ENCODE measurements at regions not wholly inside any gene's neighbourhood (a gene's known extent, or its start where the extent isn't known, plus 50 kb on each side); places are given as distances from the start of the nearest gene placed in this dataset.

DNA sequence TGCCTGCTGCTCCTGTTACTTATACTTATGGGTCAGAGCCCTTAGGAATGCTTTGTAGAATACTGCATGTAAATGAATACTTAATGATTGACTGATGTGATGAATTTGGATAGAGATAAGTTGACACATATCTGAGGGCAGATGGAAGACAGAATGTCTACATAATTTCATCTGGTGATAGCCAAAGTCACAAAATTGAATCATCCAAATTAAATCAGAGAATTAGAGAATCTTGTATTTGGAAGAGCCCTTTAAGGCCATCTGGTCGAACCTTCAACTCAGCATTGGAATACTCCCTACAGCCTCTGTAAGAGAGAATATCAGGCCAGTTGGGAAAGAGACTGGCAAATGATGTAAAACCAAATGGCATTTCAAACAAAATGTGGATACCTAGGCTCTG lies 944.8 kb downstream of the RPA4 start:
- no peak overlapping the region for H3K27ac ChIP-seq
- H3K4me1 ChIP-seq: no peaks in the 10 kb centered on the region
- H3K27me3 ChIP-seq: peaks cover 73% of the 10 kb centered on the region
- H3K4me2 ChIP-seq: no peak overlapping the region
- H3K9ac ChIP-seq: no peak overlapping the region
- no peaks in the 10 kb centered on the region for H3K36me3 ChIP-seq
- H3K9me3 ChIP-seq: no peaks in the 10 kb centered on the region
- TF ChIP-seq Cebpa-rat (IDR thresholded peaks at IDR 0.05): no peak
- no peaks in the 10 kb centered on the region for H4K20me1 ChIP-seq
- no peak overlapping the region for H3K4me3 ChIP-seq

GRCh38 chrX:97835969-97836368 lies 952.3 kb downstream of the RPA4 start:
- no peak overlapping the region for H3K4me2 ChIP-seq
- H4K20me1 ChIP-seq: no peaks in the 10 kb centered on the region
- H3K27ac ChIP-seq: no peak overlapping the region
- H3K4me3 ChIP-seq: no peak overlapping the region
- H3K9me3 ChIP-seq: no peaks in the 10 kb centered on the region
- no peak for TF ChIP-seq Cebpa-rat (IDR thresholded peaks at IDR 0.05)
- no peaks in the 10 kb centered on the region for H3K4me1 ChIP-seq
- H3K27me3 ChIP-seq: peaks cover 84% of the 10 kb centered on the region
- no peak overlapping the region for H3K9ac ChIP-seq
- H3K36me3 ChIP-seq: no peaks in the 10 kb centered on the region

DNA sequence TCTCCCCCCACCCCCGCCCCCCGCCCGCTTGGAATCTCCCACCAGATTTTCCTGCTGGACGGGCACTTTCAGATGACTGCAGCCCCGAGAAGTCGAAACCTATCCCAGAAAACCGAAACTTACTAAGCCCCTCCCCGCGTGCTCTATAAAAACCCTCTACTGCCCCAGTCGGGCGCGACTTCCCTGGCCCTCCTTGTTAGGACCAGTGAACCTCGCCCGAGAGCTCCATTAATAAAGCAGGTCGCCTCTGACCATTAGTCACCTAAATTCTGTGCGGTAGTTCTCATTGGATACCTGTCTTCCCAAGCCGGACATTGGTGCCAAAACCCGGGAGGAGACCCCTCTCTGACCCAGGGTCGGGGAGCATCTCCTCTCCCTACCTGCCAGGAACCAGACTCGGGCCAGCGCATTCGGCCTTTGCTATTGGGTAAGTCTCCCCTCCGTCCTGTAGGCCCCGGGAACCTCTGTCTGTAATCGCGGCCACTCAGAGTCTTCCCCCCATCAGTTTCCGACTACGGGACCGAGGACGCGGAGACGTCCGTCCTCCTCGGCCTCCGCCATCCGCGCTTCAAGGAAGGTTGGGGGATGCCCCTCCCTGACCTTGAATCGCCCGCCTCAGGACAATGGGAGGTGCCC lies 958.0 kb downstream of the RPA4 start:
- Histone ChIP-seq H3K4me2 (no peak overlapping the region), H3K27me3 (peaks cover 42% of the 10 kb centered on the region), H4K20me1 (no peaks in the 10 kb centered on the region), H3K27ac (no peak overlapping the region), H3K4me3 (no peak overlapping the region), H3K9me3 (peaks cover 51% of the 10 kb centered on the region), H3K4me1 (no peaks in the 10 kb centered on the region), H3K9ac (no peak overlapping the region), H3K36me3 (no peaks in the 10 kb centered on the region)
- no peak for TF ChIP-seq Cebpa-rat (IDR thresholded peaks at IDR 0.05)

GRCh38 chrX:97842468-97843199 lies 958.9 kb downstream of the RPA4 start:
- Histone ChIP-seq H3K9me3 (peaks cover 61% of the 10 kb centered on the region), H3K27me3 (peaks cover 33% of the 10 kb centered on the region), H3K4me1 (no peaks in the 10 kb centered on the region), H3K36me3 (no peaks in the 10 kb centered on the region), H3K27ac (no peak overlapping the region), H3K4me2 (no peak overlapping the region), H4K20me1 (no peaks in the 10 kb centered on the region), H3K4me3 (no peak overlapping the region), H3K9ac (no peak overlapping the region)
- TF ChIP-seq Cebpa-rat (IDR thresholded peaks at IDR 0.05): no peak

- no peak overlapping the region for H3K4me3 ChIP-seq
- peaks cover 67% of the 10 kb centered on the region for H3K9me3 ChIP-seq
- H4K20me1 ChIP-seq: no peaks in the 10 kb centered on the region
- no peak for TF ChIP-seq Cebpa-rat (IDR thresholded peaks at IDR 0.05)
- no peak overlapping the region for H3K4me2 ChIP-seq
- H3K4me1 ChIP-seq: no peaks in the 10 kb centered on the region
- H3K27me3 ChIP-seq: peaks cover 28% of the 10 kb centered on the region
- H3K27ac ChIP-seq: no peak overlapping the region
- H3K9ac ChIP-seq: no peak overlapping the region
- no peaks in the 10 kb centered on the region for H3K36me3 ChIP-seq
Measured at GRCh38 chrX:97843200-97843811, 959.6 kb downstream of the RPA4 start.

DNA sequence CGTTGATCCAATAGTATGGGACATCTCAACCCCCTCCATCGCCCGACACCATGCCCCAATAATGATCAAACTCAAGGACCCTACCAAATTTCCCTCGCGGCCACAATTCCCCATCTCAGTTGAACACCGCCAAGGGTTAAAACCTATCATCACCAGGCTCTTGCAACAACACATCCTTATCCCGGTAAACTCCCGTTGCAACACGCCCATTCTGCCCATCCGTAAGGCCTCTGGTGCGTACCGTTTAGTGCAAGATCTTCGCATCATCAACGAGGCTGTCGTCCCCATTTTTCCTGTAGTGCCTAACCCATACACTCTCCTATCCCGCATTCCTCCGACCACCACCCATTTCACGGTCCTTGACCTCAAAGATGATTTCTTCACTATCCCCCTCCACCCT lies 960.5 kb downstream of the RPA4 start:
- Histone ChIP-seq H3K27ac (no peak overlapping the region), H4K20me1 (no peaks in the 10 kb centered on the region), H3K27me3 (peaks cover 23% of the 10 kb centered on the region), H3K4me3 (no peak overlapping the region), H3K4me1 (no peaks in the 10 kb centered on the region), H3K36me3 (no peaks in the 10 kb centered on the region), H3K4me2 (no peak overlapping the region), H3K9me3 (peaks cover 75% of the 10 kb centered on the region), H3K9ac (no peak overlapping the region)
- no peak for TF ChIP-seq Cebpa-rat (IDR thresholded peaks at IDR 0.05)

DNA sequence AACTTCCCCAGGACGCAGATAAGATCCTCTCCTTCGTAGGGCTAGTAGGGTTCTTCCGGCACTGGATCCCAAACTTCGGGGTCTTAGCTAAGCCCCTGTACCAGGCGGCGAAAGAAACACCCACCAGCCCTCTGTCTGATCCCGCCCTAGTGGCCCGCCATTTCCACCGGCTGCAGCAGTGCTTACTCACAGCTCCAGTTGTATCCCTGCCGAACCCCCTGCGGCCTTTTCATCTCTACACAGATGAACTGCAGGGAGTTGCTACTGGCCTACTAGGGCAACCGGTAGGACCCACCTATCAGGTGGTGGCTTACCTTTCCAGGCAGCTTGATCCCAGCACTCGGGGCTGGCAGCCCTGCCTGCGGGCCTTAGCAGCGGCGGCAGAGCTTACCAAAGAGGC lies 961.2 kb downstream of the RPA4 start:
- H4K20me1 ChIP-seq: no peaks in the 10 kb centered on the region
- no peak overlapping the region for H3K9ac ChIP-seq
- no peak overlapping the region for H3K27ac ChIP-seq
- H3K36me3 ChIP-seq: no peaks in the 10 kb centered on the region
- no peaks in the 10 kb centered on the region for H3K4me1 ChIP-seq
- peaks cover 76% of the 10 kb centered on the region for H3K9me3 ChIP-seq
- no peak for TF ChIP-seq Cebpa-rat (IDR thresholded peaks at IDR 0.05)
- H3K4me2 ChIP-seq: no peak overlapping the region
- peaks cover 16% of the 10 kb centered on the region; the same call in 1 of the 2 replicates for H3K27me3 ChIP-seq
- H3K4me3 ChIP-seq: no peak overlapping the region

DNA sequence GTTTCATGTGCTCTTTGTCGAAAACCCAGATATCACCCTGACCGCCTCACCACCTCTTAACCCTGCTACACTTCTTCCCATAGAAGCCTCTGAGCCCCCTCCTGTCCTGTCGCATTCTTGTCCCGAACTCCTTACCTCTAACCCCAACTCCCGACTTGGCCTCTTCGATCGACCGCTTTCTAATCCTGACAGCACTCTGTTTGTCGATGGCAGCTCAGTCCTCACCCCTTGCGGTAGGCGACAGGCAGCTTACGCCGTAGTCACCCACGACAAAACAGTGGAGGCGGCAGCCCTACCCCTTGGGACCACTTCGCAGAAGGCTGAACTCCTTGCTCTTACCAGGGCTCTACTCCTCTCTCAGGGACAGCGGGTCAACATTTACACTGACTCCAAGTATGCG lies 961.7 kb downstream of the RPA4 start:
- Histone ChIP-seq H3K9ac (no peak overlapping the region), H3K27ac (no peak overlapping the region), H3K9me3 (peaks cover 76% of the 10 kb centered on the region), H3K36me3 (no peaks in the 10 kb centered on the region), H3K27me3 (peaks cover 13% of the 10 kb centered on the region; the same call in 1 of the 2 replicates), H4K20me1 (no peaks in the 10 kb centered on the region), H3K4me3 (no peak overlapping the region), H3K4me2 (no peak overlapping the region), H3K4me1 (no peaks in the 10 kb centered on the region)
- TF ChIP-seq Cebpa-rat (IDR thresholded peaks at IDR 0.05): no peak

DNA sequence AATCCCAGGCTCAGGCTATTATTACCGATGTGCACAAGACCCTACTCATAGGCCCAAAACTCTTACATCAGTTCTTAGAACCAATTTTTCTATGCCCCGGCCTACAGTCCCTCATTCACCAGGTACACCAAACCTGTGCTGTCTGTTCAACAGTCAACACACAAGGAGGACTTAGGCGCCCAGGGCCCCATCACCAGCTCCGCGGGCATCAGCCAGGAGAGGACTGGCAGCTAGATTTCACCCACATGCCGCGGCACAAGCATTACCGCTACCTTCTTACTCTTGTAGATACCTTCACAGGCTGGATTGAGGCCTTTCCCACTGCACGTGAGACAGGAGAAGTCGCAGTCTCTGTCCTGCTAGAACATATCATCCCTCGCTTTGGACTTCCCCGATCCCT lies 962.5 kb downstream of the RPA4 start:
- no peak overlapping the region for H3K9ac ChIP-seq
- no peaks in the 10 kb centered on the region for H3K4me1 ChIP-seq
- H3K27me3 ChIP-seq: peaks cover 11% of the 10 kb centered on the region
- no peaks in the 10 kb centered on the region for H3K36me3 ChIP-seq
- peaks cover under 1% of the 10 kb centered on the region; the same call in 1 of the 2 replicates for H4K20me1 ChIP-seq
- no peak for TF ChIP-seq Cebpa-rat (IDR thresholded peaks at IDR 0.05)
- no peak overlapping the region for H3K27ac ChIP-seq
- no peak overlapping the region for H3K4me3 ChIP-seq
- H3K4me2 ChIP-seq: no peak overlapping the region
- peaks cover 76% of the 10 kb centered on the region for H3K9me3 ChIP-seq

- H3K9me3 ChIP-seq: peaks cover 74% of the 10 kb centered on the region
- no peak overlapping the region for H3K4me3 ChIP-seq
- TF ChIP-seq Cebpa-rat (IDR thresholded peaks at IDR 0.05): no peak
- H4K20me1 ChIP-seq: peaks cover 5% of the 10 kb centered on the region; the same call in 1 of the 2 replicates
- no peaks in the 10 kb centered on the region for H3K36me3 ChIP-seq
- no peaks in the 10 kb centered on the region for H3K4me1 ChIP-seq
- no peak overlapping the region for H3K9ac ChIP-seq
- H3K4me2 ChIP-seq: no peak overlapping the region
- H3K27ac ChIP-seq: no peak overlapping the region
- H3K27me3 ChIP-seq: peaks cover 16% of the 10 kb centered on the region
Measured at GRCh38 chrX:97846718-97847237, 963.1 kb downstream of the RPA4 start.

All from BLaER1 (cell line).